ENCODE measurements at regions not wholly inside any gene's neighbourhood (a gene's known extent, or its start where the extent isn't known, plus 50 kb on each side); places are given as distances from the start of the nearest gene placed in this dataset.

- no peak for TF ChIP-seq REST (IDR thresholded peaks at IDR 0.05; ENCODE audit: unreplicated experiment)
- TF ChIP-seq ZNF462 (CRISPR knock-in tag; IDR thresholded peaks at IDR 0.05) = no peak
Measured at GRCh38 chr4:107351196-107351595, 315.1 kb upstream of the DKK2 start (continued).

- H3K79me2 ChIP-seq (replicated peaks; ENCODE audit: insufficient read depth) = no peaks in the 10 kb centered on the region
- ATAC-seq = peak; percentile 83
- no peaks in the 10 kb centered on the region for H3K27me3 ChIP-seq (ENCODE audit: insufficient read depth)
- peak overlapping the region; percentile 55 for H3K4me2 ChIP-seq
- Mint-ChIP-seq H3K9me3 (peaks cover 15% of the 10 kb centered on the region), H3K27ac (peak overlapping the region; percentile 53; the same call in 1 of the 2 replicates), H3K36me3 (ENCODE audit: low read depth) (peaks cover 12% of the 10 kb centered on the region), H3K4me3 (peak overlapping the region; percentile 46), H3K4me1 (peaks cover 25% of the 10 kb centered on the region), H3K27me3 (ENCODE audit: insufficient read depth, low read depth, poor library complexity) (no peaks in the 10 kb centered on the region)
- no peaks in the 10 kb centered on the region for H4K20me1 ChIP-seq (replicated peaks; ENCODE audit: insufficient read depth)
- peak overlapping the region; percentile 6; the same call in 1 of the 2 replicates for H3K27ac ChIP-seq (ENCODE audit: low read depth)
- H3K4me1 ChIP-seq (ENCODE audit: insufficient read depth) = peaks cover 26% of the 10 kb centered on the region
- peak; percentile 61 for DNase-seq (ENCODE audit: low spot score)
- peaks cover 7% of the 10 kb centered on the region; the same call in 1 of the 2 replicates for H3K36me3 ChIP-seq (ENCODE audit: insufficient read depth)
- no peaks in the 10 kb centered on the region for H3K9me2 ChIP-seq (ENCODE audit: insufficient read depth)
- 0 out of 2 replicates have a peak overlapping the region, but pooled peaks have one; percentile 8 for H3K4me3 ChIP-seq
- TF ChIP-seq ZNF114 (CRISPR knock-in tag; IDR thresholded peaks at IDR 0.05) (no peak), REST (IDR thresholded peaks at IDR 0.05; ENCODE audit: unreplicated experiment) (no peak), JUNB (IDR thresholded peaks at IDR 0.05; ENCODE audit: unreplicated experiment) (no peak), CREB1 (CRISPR knock-in tag; IDR thresholded peaks at IDR 0.05; ENCODE audit: low read depth) (no peak), NANOG (IDR thresholded peaks at IDR 0.05; ENCODE audit: borderline replicate concordance) (peak; percentile 71), POLR2AphosphoS5 (IDR thresholded peaks at IDR 0.05; ENCODE audit: low read depth) (no peak), ZNF331 (CRISPR knock-in tag; IDR thresholded peaks at IDR 0.05; ENCODE audit: low read depth) (no peak)
- no peaks in the 10 kb centered on the region for H3F3A ChIP-seq (replicated peaks; ENCODE audit: low read depth)
- H2AFZ ChIP-seq = no peak overlapping the region
Measured at GRCh38 chr4:107349732-107350131, 313.6 kb upstream of the DKK2 start.

All from GM23338 (cell line).